Prostate gland (tissue), 2 donors: ENCODE measurements at regions not wholly inside any gene's neighbourhood (a gene's known extent, or its start where the extent isn't known, plus 50 kb on each side); places are given as distances from the start of the nearest gene placed in this dataset.
"Not testable (repeated sequence)": the region's sequence is repeated elsewhere in the genome, so short reads cannot be mapped to it uniquely, and the experiment has no call there.

Experiments
- DNase-seq: peaks from one replicate; pipeline ENCODE4 v3.0.0-alpha.2; 2019; ENCODE audit warnings: low spot score
- H3K27ac ChIP-seq, 2 donors: fragments of 200-600 bp; sonication (generic); 2 replicates each; pipeline ENCODE4 v1.5.1; 2017 to 2019
- H3K27me3 ChIP-seq: fragments of 200-600 bp; sonication (generic); replicated peaks from 2 replicates; pipeline ENCODE4 v1.5.1; 2019; ENCODE audit not compliant: insufficient read depth
- H3K36me3 ChIP-seq, 2 donors: fragments of 200-600 bp; sonication (generic); 1 replicate in 1 of 2; 2 replicates in 1 of 2; pipeline versions ENCODE4 v1.5.1 to v1.8.1; 2017 to 2019
- H3K4me1 ChIP-seq: fragments of 200-600 bp; sonication (generic); replicated peaks from 2 replicates; pipeline ENCODE4 v1.5.1; 2019
- H3K4me3 ChIP-seq, 2 donors: fragments of 200-600 bp; sonication (generic); 2 replicates each; pipeline ENCODE4 v1.5.1; 2017 to 2019
- H3K9me3 ChIP-seq: fragments of 200-600 bp; sonication (generic); 2 replicates; pipeline ENCODE4 v1.5.1; 2017
- CTCF ChIP-seq, 4 experiments: fragments of 200-600 bp in 2 of 4; fragments of 450-650 bp in 2 of 4; sonication (generic) in 2 of 4; IDR thresholded peaks; 1 replicate in 3 of 4; 2 replicates in 1 of 4; pipeline ENCODE4 v1.5.1; 2016 to 2019; ENCODE audit warnings: antibody characterized with exemption in 4 of 4, mild to moderate bottlenecking in 2 of 4, moderate library complexity in 2 of 4
- POLR2A ChIP-seq: fragments of 450-650 bp; IDR thresholded peaks from one replicate; pipeline ENCODE4 v1.6.1; 2016; ENCODE audit warnings: antibody characterized with exemption, mild to moderate bottlenecking
- POLR2AphosphoS5 ChIP-seq: sonication (generic); formaldehyde crosslinking; IDR thresholded peaks from one replicate; pipeline ENCODE4 v1.6.1; 2017; ENCODE audit warnings: antibody characterized with exemption
- WGBS: methylation state at CpG from one replicate; pipeline ENCODE4 v1.1.5; 2018; 5-methylcytosine and 5-hydroxymethylcytosine counted together
- intact Hi-C: fragments of 100-400 bp; cut with DNase I; formaldehyde crosslinking; loops from one replicate; pipeline ENCODE4 v1.14.2; 2022

GRCh38 chr2:195330513-195330956 is 326.5 kb upstream of the SLC39A10 start:
- no peaks in the 10 kb centered on the region for H3K36me3 ChIP-seq
- intact Hi-C loops = no loop called here
- no peak for DNase-seq
- TF ChIP-seq POLR2AphosphoS5 = no peak
- TF ChIP-seq CTCF (IDR thresholded peaks at IDR 0.05) = no peak
- no peak for TF ChIP-seq POLR2A
- H3K27me3 ChIP-seq = no peaks in the 10 kb centered on the region
- H3K4me3 ChIP-seq = no peak overlapping the region
- H3K27ac ChIP-seq = no peak overlapping the region
- no peaks in the 10 kb centered on the region for H3K9me3 ChIP-seq
- H3K4me1 ChIP-seq = no peaks in the 10 kb centered on the region

GRCh38 chr2:195329784-195330183 is 327.2 kb upstream of the SLC39A10 start:
- intact Hi-C loops, H3K27me3 ChIP-seq, H3K27ac ChIP-seq, DNase-seq, H3K4me3 ChIP-seq, H3K9me3 ChIP-seq, H3K4me1 ChIP-seq, H3K36me3 ChIP-seq: not testable (repeated sequence)

- TF ChIP-seq CTCF (IDR thresholded peaks at IDR 0.05) (no peak), POLR2A (no peak), POLR2AphosphoS5 (no peak)
- H3K36me3 ChIP-seq = no peaks in the 10 kb centered on the region
- intact Hi-C loops = no loop called here
- no peaks in the 10 kb centered on the region for H3K4me1 ChIP-seq
- no peak overlapping the region for H3K27ac ChIP-seq
- no peak overlapping the region for H3K4me3 ChIP-seq
- no peak for DNase-seq
- no peaks in the 10 kb centered on the region for H3K9me3 ChIP-seq
- H3K27me3 ChIP-seq = no peaks in the 10 kb centered on the region
These were observed 330.5 kb upstream of the SLC39A10 start for GRCh38 chr2:195326537-195326936.

DNA sequence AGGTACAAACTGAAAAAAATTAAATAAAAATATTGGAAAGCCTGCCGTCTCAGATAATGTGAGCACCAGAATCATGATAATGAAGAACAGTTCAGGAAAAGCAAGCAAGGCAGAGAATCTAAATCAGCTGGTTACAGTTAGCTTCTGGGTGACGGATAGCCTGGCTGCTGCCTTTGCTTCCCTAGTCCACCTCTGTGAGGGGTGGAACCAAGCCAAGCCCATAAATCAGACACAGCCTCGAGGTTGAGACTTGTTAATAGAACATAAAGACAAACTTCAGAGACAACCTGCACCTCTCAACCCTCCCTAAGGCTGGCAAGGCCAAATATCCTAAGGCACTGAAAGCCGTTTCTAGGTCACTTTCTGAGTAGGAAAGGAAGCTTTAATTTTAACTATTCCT is 334.7 kb upstream of the SLC39A10 start:
- no peak for TF ChIP-seq CTCF (IDR thresholded peaks at IDR 0.05)
- TF ChIP-seq POLR2AphosphoS5 = peak; percentile 73
- Histone ChIP-seq H3K36me3 (no peaks in the 10 kb centered on the region), H3K4me3 (no peak overlapping the region), H3K27me3 (no peaks in the 10 kb centered on the region), H3K27ac (peak overlapping the region; percentile 20 to 21), H3K9me3 (no peaks in the 10 kb centered on the region), H3K4me1 (peaks cover 14% of the 10 kb centered on the region)
- DNase-seq = peak; percentile 81
- WGBS = 5% methylated on average over 4 of the region's 4 CpGs
- intact Hi-C loops = no loop called here

DNA sequence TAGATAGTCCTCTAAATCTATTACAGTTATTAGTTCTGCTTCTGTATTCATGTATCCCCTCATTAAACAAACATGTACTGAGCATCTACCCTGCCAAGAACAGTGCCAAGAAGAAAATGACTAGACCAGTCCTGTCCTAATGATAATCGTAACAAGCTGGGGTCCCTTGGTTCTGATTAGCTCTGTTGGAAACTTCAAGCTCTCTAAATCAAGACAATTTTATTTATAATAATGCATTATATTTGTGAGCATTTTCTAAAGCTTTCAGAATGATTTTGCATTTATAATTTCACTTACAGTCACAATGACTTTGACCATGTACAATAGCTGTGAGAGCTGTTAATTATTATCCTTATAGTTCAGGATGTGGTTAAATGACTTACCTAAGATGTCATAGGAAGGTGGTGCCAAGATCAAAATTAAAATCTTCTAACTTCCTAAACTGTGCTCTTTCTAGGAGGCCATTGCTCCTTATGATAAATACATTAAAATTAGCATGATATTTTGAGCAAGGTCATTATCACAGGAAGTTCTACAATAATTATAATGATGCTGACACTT is 336.5 kb upstream of the SLC39A10 start:
- Histone ChIP-seq H3K4me1 (peaks cover 14% of the 10 kb centered on the region), H3K9me3 (no peaks in the 10 kb centered on the region), H3K27ac (peak overlapping the region in 1 of 2 donors; percentile 13), H3K36me3 (no peaks in the 10 kb centered on the region), H3K4me3 (no peak overlapping the region), H3K27me3 (no peaks in the 10 kb centered on the region)
- no peak for DNase-seq
- TF ChIP-seq POLR2AphosphoS5 = no peak
- no peak for TF ChIP-seq POLR2A
- no peak for TF ChIP-seq CTCF (IDR thresholded peaks at IDR 0.05)
- intact Hi-C loops = no loop called here
- WGBS = 19% methylated on average over 1 of the region's 1 CpG
